IMR-90 (cell line): ENCODE measurements at regions not wholly inside any gene's neighbourhood (a gene's known extent, or its start where the extent isn't known, plus 50 kb on each side); places are given as distances from the start of the nearest gene placed in this dataset.

Experiments
- BHLHE40 ChIP-seq: fragments of 150-350 bp; IDR thresholded peaks from 2 replicates; pipeline ENCODE4 v1.6.1; 2016; ENCODE audit warnings: mild to moderate bottlenecking, low read depth, low read length
- CHD1 ChIP-seq: IDR thresholded peaks from 2 replicates; pipeline ENCODE4 v1.6.1; 2012; ENCODE audit warnings: low read depth, low read length, improper control_type of control experiment
- MAFK ChIP-seq: IDR thresholded peaks from 2 replicates; pipeline ENCODE4 v1.6.1; 2012; ENCODE audit warnings: low read depth, low read length, improper control_type of control experiment
- MXI1 ChIP-seq: IDR thresholded peaks from 2 replicates; pipeline ENCODE4 v1.6.1; 2012; ENCODE audit warnings: low read depth, mild to moderate bottlenecking, low read length, moderate library complexity, borderline replicate concordance
- POLR2A ChIP-seq: IDR thresholded peaks from 2 replicates; pipeline ENCODE4 v1.6.1; 2012; ENCODE audit warnings: mild to moderate bottlenecking, low read depth, low read length
- TF ChIP-seq, protein P1 (sequence below): conservative IDR thresholded peaks from 2 replicates; pipeline ENCODE4 v1.5.1; 2012; ENCODE audit warnings: mild to moderate bottlenecking, low read depth, low read length, improper control_type of control experiment

DNA sequence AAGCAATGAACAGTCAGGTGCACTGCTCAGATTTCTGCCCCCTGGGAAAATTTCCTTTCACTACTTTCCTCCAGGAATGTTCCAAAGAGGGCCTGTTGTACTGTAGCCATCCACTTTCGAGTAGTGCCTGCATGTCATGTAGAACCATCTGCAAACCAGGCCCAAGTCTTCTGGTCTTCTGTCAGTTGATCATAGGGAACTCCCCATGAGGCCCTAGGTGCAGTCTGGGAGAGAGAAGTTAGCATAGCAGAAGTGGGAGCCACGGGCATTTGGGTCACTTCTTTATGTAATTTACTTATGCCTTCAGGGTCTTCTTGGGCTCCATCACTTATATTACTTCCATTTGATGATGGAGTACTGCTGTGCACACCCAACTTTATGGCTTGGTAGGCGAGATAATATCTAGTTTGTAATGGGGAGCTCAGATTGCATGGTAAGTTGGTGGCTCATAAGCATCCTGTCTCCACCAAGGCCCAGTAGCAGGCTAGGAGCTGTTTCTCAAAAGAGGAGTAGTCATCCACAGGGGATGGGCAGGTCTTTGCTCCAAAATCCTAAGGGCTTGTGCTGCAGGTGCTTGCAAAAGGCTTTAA, 151.4 kb downstream of the NFKBIZ start:
- no peak for TF ChIP-seq POLR2A
- TF ChIP-seq, protein P1, sequence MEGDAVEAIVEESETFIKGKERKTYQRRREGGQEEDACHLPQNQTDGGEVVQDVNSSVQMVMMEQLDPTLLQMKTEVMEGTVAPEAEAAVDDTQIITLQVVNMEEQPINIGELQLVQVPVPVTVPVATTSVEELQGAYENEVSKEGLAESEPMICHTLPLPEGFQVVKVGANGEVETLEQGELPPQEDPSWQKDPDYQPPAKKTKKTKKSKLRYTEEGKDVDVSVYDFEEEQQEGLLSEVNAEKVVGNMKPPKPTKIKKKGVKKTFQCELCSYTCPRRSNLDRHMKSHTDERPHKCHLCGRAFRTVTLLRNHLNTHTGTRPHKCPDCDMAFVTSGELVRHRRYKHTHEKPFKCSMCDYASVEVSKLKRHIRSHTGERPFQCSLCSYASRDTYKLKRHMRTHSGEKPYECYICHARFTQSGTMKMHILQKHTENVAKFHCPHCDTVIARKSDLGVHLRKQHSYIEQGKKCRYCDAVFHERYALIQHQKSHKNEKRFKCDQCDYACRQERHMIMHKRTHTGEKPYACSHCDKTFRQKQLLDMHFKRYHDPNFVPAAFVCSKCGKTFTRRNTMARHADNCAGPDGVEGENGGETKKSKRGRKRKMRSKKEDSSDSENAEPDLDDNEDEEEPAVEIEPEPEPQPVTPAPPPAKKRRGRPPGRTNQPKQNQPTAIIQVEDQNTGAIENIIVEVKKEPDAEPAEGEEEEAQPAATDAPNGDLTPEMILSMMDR, result no peak
- TF ChIP-seq MAFK, result no peak
- no peak for TF ChIP-seq CHD1
- TF ChIP-seq MXI1, result no peak
- no peak for TF ChIP-seq BHLHE40
